SK-N-SH treated with all-trans-retinoic acid at 6 μM for 48 hours (cell line): ENCODE measurements at regions not wholly inside any gene's neighbourhood (a gene's known extent, or its start where the extent isn't known, plus 50 kb on each side); places are given as distances from the start of the nearest gene placed in this dataset.

Experiments used
- ATAC-seq: fragments of 200-7000 bp; cut with Tn5 transposase; 3 replicates; pipeline ENCODE4 v1.9.1; 2020; ENCODE audit warnings: mild to moderate bottlenecking, moderate library complexity
- ARNTL ChIP-seq: fragments of 450-650 bp; formaldehyde crosslinking; IDR thresholded peaks from 2 replicates; pipeline ENCODE4 v1.5.0; 2020; ENCODE audit warnings: low read depth, mild to moderate bottlenecking, moderate library complexity, borderline replicate concordance
- BACH2 ChIP-seq: fragments of 250-450 bp; sonication (Bioruptor Pico); IDR thresholded peaks from 2 replicates; pipeline ENCODE4 v1.9.0; 2021; ENCODE audit warnings: mild to moderate bottlenecking, borderline replicate concordance
- CSDC2 ChIP-seq: fragments of 250-450 bp; sonication (Bioruptor Pico); IDR thresholded peaks from 2 replicates; pipeline ENCODE4 v1.5.0; 2020; ENCODE audit warnings: mild to moderate bottlenecking, moderate library complexity
- GLIS3 ChIP-seq: fragments of 250-450 bp; sonication (Bioruptor Pico); IDR thresholded peaks from 2 replicates; pipeline ENCODE4 v1.5.0; 2020; ENCODE audit warnings: mild to moderate bottlenecking, moderate library complexity
- OSR1 ChIP-seq: fragments of 250-450 bp; sonication (Bioruptor Pico); IDR thresholded peaks from 2 replicates; pipeline ENCODE4 v1.8.0; 2022; ENCODE audit warnings: moderate library complexity, mild to moderate bottlenecking, inconsistent platforms
- PPARA ChIP-seq: fragments of 250-450 bp; sonication (Bioruptor Pico); IDR thresholded peaks from 2 replicates; pipeline ENCODE4 v1.5.0; 2020; ENCODE audit warnings: mild to moderate bottlenecking, borderline replicate concordance
- RARB ChIP-seq: fragments of 250-450 bp; sonication (Bioruptor Pico); IDR thresholded peaks from 2 replicates; pipeline ENCODE4 v1.8.0; 2021; ENCODE audit warnings: mild to moderate bottlenecking, moderate library complexity
- SNAI2 ChIP-seq: fragments of 250-450 bp; sonication (Bioruptor Pico); IDR thresholded peaks from 2 replicates; pipeline ENCODE4 v1.5.0; 2020; ENCODE audit warnings: mild to moderate bottlenecking, moderate library complexity
- TCF4 ChIP-seq: fragments of 250-450 bp; sonication (Bioruptor Pico); IDR thresholded peaks from 2 replicates; pipeline ENCODE4 v1.8.0; 2021; ENCODE audit warnings: mild to moderate bottlenecking, moderate library complexity, borderline replicate concordance
- TOX ChIP-seq: fragments of 250-450 bp; sonication (Bioruptor Pico); IDR thresholded peaks from 2 replicates; pipeline ENCODE4 v1.8.0; 2021; ENCODE audit warnings: mild to moderate bottlenecking, moderate library complexity, borderline replicate concordance
- ZC3H10 ChIP-seq: fragments of 250-450 bp; sonication (Bioruptor Pico); IDR thresholded peaks from 2 replicates; pipeline ENCODE4 v1.5.1; 2021; ENCODE audit warnings: mild to moderate bottlenecking, moderate library complexity
- ZFP3 ChIP-seq: fragments of 250-450 bp; sonication (Bioruptor Pico); IDR thresholded peaks from 2 replicates; pipeline ENCODE4 v1.5.0; 2020; ENCODE audit warnings: mild to moderate bottlenecking, moderate library complexity
- ZFP30 ChIP-seq: fragments of 450-650 bp; formaldehyde crosslinking; IDR thresholded peaks from 2 replicates; pipeline ENCODE4 v1.5.0; 2022; ENCODE audit warnings: mild to moderate bottlenecking, moderate library complexity
- ZNF565 ChIP-seq: fragments of 450-650 bp; formaldehyde crosslinking; conservative IDR thresholded peaks from 2 replicates; pipeline ENCODE4 v1.5.0; 2020; ENCODE audit warnings: low read depth, mild to moderate bottlenecking, moderate library complexity
- ZNF70 ChIP-seq: fragments of 450-650 bp; formaldehyde crosslinking; IDR thresholded peaks from 2 replicates; pipeline ENCODE4 v1.5.0; 2020; ENCODE audit warnings: mild to moderate bottlenecking, moderate library complexity
- ZNF8 ChIP-seq: fragments of 450-650 bp; formaldehyde crosslinking; IDR thresholded peaks from 2 replicates; pipeline ENCODE4 v1.5.0; 2020; ENCODE audit warnings: mild to moderate bottlenecking, moderate library complexity
- TF ChIP-seq, protein P1 (sequence below): fragments of 250-450 bp; sonication (Bioruptor Pico); IDR thresholded peaks from 2 replicates; pipeline ENCODE4 v1.5.1; 2020; ENCODE audit warnings: low read depth, mild to moderate bottlenecking, moderate library complexity
- TF ChIP-seq, protein P2 (sequence below): fragments of 250-450 bp; sonication (Bioruptor Pico); IDR thresholded peaks from 2 replicates; pipeline ENCODE4 v1.5.0; 2020; ENCODE audit warnings: mild to moderate bottlenecking, moderate library complexity
- TF ChIP-seq, protein P3 (sequence below): fragments of 250-450 bp; sonication (Bioruptor Pico); IDR thresholded peaks from 2 replicates; pipeline ENCODE4 v1.8.0; 2020; ENCODE audit warnings: mild to moderate bottlenecking, moderate library complexity, borderline replicate concordance
- TF ChIP-seq, protein P4 (sequence below): fragments of 250-450 bp; sonication (Bioruptor Pico); IDR thresholded peaks from 2 replicates; pipeline ENCODE4 v1.5.1; 2021; ENCODE audit warnings: mild to moderate bottlenecking, moderate library complexity

DNA sequence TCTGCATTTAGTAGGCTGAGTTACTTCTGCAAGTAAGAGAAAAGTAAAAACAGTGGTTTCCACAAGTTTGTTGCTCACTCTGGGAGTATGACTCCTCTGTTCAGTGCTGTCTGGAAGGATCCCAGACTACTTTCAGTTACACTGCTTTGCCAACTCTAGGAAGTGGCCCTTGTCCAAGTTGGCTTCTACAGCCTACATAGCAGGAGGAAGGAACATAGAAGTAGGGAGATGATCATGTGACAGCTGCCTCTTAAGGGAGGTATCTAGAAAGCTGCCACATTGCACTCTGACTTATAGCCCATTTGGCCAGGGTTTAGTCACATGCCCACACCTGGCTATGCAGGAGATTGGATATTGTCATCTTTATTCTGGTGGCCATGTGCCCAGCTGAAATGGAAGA is 298.1 kb downstream of the NSUN3 start:
- ATAC-seq, result no peak
- TF ChIP-seq GLIS3 (no peak), PPARA (CRISPR knock-in tag) (no peak), ZNF8 (no peak), ZC3H10 (CRISPR knock-in tag) (no peak), SNAI2 (no peak), CSDC2 (CRISPR knock-in tag) (no peak), TCF4 (CRISPR knock-in tag) (no peak), ARNTL (CRISPR knock-in tag) (no peak), RARB (CRISPR knock-in tag) (no peak), OSR1 (no peak), ZFP30 (no peak), ZNF70 (no peak), TOX (CRISPR knock-in tag) (no peak)
- TF ChIP-seq, protein P1, sequence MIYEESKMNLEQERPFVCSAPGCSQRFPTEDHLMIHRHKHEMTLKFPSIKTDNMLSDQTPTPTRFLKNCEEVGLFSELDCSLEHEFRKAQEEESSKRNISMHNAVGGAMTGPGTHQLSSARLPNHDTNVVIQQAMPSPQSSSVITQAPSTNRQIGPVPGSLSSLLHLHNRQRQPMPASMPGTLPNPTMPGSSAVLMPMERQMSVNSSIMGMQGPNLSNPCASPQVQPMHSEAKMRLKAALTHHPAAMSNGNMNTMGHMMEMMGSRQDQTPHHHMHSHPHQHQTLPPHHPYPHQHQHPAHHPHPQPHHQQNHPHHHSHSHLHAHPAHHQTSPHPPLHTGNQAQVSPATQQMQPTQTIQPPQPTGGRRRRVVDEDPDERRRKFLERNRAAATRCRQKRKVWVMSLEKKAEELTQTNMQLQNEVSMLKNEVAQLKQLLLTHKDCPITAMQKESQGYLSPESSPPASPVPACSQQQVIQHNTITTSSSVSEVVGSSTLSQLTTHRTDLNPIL (CRISPR knock-in tag), result no peak
- TF ChIP-seq, protein P2, sequence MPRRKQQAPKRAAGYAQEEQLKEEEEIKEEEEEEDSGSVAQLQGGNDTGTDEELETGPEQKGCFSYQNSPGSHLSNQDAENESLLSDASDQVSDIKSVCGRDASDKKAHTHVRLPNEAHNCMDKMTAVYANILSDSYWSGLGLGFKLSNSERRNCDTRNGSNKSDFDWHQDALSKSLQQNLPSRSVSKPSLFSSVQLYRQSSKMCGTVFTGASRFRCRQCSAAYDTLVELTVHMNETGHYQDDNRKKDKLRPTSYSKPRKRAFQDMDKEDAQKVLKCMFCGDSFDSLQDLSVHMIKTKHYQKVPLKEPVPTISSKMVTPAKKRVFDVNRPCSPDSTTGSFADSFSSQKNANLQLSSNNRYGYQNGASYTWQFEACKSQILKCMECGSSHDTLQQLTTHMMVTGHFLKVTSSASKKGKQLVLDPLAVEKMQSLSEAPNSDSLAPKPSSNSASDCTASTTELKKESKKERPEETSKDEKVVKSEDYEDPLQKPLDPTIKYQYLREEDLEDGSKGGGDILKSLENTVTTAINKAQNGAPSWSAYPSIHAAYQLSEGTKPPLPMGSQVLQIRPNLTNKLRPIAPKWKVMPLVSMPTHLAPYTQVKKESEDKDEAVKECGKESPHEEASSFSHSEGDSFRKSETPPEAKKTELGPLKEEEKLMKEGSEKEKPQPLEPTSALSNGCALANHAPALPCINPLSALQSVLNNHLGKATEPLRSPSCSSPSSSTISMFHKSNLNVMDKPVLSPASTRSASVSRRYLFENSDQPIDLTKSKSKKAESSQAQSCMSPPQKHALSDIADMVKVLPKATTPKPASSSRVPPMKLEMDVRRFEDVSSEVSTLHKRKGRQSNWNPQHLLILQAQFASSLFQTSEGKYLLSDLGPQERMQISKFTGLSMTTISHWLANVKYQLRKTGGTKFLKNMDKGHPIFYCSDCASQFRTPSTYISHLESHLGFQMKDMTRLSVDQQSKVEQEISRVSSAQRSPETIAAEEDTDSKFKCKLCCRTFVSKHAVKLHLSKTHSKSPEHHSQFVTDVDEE (CRISPR knock-in tag), result no peak
- TF ChIP-seq, protein P3, sequence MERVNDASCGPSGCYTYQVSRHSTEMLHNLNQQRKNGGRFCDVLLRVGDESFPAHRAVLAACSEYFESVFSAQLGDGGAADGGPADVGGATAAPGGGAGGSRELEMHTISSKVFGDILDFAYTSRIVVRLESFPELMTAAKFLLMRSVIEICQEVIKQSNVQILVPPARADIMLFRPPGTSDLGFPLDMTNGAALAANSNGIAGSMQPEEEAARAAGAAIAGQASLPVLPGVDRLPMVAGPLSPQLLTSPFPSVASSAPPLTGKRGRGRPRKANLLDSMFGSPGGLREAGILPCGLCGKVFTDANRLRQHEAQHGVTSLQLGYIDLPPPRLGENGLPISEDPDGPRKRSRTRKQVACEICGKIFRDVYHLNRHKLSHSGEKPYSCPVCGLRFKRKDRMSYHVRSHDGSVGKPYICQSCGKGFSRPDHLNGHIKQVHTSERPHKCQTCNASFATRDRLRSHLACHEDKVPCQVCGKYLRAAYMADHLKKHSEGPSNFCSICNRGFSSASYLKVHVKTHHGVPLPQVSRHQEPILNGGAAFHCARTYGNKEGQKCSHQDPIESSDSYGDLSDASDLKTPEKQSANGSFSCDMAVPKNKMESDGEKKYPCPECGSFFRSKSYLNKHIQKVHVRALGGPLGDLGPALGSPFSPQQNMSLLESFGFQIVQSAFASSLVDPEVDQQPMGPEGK (CRISPR knock-in tag), result no peak
- TF ChIP-seq, protein P4, sequence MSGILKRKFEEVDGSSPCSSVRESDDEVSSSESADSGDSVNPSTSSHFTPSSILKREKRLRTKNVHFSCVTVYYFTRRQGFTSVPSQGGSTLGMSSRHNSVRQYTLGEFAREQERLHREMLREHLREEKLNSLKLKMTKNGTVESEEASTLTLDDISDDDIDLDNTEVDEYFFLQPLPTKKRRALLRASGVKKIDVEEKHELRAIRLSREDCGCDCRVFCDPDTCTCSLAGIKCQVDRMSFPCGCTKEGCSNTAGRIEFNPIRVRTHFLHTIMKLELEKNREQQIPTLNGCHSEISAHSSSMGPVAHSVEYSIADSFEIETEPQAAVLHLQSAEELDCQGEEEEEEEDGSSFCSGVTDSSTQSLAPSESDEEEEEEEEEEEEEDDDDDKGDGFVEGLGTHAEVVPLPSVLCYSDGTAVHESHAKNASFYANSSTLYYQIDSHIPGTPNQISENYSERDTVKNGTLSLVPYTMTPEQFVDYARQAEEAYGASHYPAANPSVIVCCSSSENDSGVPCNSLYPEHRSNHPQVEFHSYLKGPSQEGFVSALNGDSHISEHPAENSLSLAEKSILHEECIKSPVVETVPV (CRISPR knock-in tag), result no peak

DNA sequence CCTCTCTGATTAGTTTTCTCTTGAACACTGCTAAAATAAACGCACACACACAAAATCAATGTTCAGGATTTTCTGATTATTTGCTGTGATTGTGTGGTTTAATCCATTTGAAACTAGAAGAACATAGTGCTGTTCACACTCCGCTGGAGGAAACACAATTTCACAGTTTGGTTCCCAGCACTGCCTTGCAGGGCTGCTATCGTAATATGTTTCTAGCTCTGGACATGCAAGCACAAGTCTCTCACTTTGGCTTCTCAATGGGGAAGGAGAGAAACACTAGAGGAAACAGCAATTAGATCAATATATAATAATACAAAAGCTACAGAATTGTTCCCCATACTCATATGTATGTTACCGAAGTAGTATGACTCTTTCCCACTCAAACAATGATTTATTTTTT is 299.5 kb downstream of the NSUN3 start:
- ATAC-seq, result no peak
- TF ChIP-seq ZNF565, result no peak
- TF ChIP-seq CSDC2 (CRISPR knock-in tag), result no peak
- TF ChIP-seq ZC3H10 (CRISPR knock-in tag), result no peak
- TF ChIP-seq, protein P2 (CRISPR knock-in tag), result no peak
- TF ChIP-seq, protein P3 (CRISPR knock-in tag), result no peak
- TF ChIP-seq TCF4 (CRISPR knock-in tag), result no peak
- no peak for TF ChIP-seq ZFP3 (CRISPR knock-in tag)
- TF ChIP-seq ZNF70, result no peak
- TF ChIP-seq OSR1, result no peak
- TF ChIP-seq PPARA (CRISPR knock-in tag), result no peak
- no peak for TF ChIP-seq BACH2 (CRISPR knock-in tag)
- TF ChIP-seq, protein P4 (CRISPR knock-in tag), result no peak
